NOMO-1 treated with dmso at 0.1 percent for 144 hours (cell line): ENCODE measurements at regions not wholly inside any gene's neighbourhood (a gene's known extent, or its start where the extent isn't known, plus 50 kb on each side); places are given as distances from the start of the nearest gene placed in this dataset.

Experiments used
- DNase-seq: peaks from one replicate; lab custom pipeline; 2025; ENCODE audit not compliant: unreplicated experiment; lab: John Stamatoyannopoulos, UW

DNA sequence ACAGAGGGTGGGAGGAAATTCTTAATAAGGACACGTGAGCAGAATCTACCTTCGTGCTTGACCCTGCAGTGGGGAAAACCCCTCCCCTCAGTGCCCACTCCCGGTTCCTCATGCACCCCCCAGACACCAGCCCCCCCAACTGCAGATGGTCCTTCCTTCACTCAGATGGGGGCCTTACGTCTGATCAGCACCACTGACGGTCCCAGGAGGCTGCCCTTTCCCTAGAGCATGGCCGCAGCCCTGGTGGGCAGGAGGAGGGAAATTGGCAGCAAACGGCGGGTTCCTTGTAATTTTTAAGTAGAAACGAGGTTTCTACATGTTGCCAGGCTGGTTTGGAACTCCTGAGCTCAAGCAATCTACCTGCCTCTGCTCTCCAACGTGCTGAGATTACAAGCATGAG lies 477.7 kb downstream of the TBC1D22A start:
- DNase-seq, result no peak

DNA sequence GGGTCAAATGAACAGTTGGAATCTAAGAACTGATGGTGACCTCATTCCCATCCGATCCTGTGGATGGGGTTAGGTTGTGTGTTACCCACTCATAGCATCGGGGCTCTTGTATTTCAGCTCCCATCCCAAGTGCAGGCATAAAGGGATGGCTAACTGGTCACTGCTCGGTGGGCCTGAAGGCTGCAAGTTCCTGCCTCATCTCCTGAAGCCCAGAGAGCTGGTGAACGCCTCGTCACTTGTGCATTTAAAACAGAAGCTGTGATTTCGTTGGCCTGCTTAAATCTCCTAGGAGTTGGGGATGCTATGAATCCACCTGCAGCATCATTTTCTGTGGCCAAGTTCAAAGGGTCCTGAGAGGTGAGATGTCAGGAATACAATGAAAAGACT lies 477.0 kb downstream of the TBC1D22A start:
- no peak for DNase-seq

DNA sequence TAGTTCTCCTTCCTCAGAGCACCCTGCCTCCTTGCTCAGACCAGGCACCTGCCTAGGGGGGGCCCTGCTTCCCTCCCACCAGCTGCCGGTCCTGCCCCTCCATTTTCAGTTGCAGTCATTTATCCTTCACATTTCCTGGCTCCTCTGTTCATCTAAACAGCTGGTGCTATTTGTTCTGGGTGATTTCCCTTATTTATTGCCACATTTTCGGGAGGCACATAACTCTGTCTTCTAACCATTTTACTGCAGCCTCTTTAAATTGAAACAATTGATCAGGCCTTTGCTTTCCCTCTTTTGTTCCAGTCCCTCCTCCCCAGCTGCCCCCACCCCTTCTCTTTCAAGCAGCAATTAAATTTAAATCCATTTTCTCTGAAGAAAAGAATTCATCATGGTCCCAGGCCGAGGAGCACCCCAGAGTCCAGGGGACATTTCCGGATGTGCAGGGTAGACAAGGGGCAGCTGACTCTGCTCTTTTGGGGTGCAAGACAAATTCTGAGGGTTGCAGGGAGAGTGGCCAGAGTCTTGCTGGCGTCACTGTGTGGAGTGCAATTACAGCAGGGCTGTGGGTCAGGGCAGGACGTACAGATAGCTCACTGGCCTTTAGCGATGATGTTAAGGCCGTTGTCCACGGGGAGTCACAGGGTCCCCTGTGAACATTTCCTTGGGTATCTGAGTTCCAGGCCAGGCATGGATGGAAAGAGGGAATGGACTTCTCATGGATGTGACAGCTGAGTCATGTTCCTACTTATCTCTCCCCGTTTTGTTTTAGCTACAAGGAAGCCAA lies 476.4 kb downstream of the TBC1D22A start:
- DNase-seq, result no peak

DNA sequence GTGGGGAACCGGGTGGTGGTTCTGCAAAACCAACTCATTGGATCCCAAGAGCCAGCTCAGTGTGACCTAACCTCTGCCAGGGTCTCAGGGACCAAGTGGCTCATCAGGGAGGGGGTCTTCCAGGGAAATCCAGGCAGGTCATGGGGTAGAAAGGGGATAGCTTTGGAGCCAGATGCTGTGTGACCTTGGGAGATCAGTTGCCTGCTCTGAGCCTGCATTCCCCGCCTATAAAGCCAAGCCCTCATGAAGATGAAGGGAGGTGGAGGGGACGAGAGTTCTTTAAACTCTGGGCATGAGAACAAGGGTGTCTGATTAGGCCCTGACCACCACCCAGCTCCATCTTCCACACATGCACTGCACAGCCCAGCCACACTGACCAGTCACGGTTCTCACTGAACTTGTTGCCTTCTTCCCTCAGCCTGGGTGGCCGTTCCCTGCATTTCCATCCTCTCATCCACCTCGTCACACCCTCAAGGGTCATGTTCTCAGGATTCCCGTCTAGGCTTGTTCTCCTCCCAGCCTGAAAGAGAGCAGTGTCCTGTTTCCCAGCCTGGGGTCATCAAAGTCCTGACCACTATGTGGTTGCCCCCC lies 475.5 kb downstream of the TBC1D22A start:
- DNase-seq, result no peak

DNA sequence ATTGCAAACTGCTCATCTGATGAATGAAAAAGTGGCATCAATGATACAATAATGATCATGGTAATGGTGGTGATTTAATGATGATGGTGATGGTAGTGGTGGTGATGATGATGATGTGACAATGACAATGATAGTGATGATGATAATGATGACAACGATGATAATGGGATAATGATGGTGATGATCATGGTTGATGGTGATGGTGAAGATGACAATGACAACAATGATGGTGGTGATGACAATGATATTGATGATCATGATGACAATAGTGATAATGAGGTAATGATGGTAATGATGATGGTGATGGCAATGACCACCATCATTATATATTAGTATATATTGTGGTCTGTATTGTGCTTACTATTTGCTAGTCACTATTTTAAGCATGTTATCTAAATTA lies 474.3 kb downstream of the TBC1D22A start:
- DNase-seq, result no peak

DNA sequence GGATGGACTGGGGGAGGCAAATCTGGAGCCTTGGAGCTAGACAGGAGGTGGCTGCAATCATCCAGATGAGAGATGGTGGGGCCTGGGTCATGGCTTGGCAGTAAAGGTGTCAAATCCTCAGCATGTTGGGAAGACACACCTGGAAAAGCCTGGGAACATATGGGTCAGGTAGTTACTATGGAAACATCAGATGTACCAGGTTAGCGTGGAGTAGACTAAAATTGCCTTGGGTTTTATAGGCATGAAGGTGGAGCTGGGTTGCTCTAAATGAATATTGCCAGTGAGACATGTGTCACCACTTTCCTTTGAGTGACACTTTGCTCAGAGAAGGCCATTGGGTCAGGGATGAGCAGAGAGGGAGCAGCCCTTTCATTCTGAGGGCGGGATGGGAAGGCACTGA lies 473.7 kb downstream of the TBC1D22A start:
- DNase-seq, result no peak

DNA sequence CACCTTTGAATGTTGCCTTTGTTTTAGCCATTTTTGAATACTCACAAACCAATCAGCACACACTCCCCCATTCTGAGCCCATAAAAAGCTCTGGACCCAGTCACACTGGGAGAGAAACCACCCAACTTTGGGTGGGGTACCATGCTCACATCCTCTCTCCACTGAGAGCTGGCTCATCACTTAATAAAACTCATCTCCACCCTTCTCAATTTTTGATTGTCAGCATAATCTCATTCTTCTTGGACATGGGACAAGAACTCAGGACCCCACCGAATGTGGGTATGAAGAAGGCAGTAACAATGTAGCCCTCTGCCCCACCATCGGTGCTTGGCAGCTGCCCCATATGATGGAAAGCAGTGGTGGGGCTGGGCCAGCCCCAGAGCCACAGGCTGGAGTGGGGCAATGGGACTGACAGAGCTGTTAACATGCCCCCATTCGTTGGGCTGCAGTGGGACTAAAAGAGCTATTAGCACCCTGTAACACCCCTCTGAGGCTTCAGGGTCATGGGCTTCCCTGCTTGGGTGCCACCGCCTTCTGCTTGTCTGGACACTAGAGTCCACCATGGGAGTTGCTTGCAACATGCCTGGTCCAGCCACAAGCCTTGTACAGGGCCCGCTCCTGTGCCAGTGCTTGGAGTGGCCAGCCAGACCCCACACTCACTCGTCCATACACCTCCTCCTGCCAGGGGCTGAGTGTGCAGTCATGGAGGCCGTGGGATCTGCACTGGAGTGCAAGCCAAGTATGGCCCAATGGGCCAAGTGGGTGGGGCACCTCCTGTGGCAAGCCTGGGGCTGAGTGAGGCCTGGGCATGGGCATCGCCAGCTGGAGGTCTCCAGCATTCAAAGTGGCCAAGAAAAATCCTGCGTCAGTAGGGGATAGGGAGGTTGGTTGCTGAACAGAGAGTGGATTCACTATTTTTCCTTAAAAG lies 471.1 kb downstream of the TBC1D22A start:
- DNase-seq, result no peak

DNA sequence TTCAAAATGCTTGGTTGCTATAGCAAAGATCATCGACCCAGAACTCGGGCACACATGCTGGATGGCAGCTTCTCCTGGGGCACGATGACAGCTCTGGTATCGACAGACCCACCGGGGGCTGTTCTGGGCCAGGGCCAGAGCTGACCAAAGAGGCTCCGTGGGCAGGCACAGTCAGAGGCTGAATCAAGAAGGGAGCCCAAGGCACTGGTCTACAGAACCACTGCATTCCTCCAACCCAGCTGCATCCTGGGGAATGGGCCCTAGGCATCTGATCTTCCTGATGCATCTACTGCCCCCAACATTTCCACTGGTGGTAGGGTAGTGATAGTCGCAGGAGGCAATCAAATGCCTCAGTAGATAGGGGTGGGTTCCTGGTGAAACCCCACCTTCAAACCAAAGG lies 470.3 kb downstream of the TBC1D22A start:
- DNase-seq, result no peak

DNA sequence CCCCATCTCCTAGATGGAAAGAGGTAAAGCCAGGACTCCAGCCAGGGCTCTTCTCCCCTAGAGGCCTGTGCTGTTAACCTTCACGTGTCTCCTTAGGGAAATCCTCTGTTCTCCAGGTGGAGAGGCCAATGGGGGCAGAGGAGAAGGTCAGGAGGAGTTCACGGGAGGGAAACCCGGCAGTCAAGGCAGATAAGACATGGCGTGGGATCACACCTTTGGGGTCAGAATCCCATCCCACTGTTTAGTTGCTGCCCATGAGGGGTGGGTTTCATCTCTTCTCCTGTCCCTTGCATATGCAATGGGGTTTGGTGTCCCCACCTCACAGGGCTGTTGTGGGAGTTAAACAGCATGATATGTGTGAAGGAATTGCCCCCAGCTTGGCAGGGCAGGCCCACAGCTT lies 469.7 kb downstream of the TBC1D22A start:
- no peak for DNase-seq

DNA sequence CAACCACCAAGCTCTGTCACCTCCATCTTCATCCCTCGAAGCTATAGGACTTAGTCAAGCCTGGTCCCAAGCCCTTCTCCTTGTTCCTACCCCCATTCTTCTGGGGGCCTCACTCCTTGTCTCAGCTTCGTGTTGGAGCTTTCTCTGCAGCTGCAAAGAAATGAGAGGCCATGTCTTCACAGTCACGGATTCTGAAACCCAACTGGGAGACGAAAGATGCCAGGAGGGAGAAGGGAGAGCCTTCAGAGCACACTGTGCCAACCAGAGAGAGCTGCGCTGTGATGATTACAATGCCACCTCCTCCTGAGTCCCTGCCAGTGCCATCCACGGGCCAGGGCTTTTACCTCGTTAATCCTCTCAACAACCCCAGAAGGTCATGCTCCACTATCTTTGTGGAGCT lies 469.3 kb downstream of the TBC1D22A start:
- no peak for DNase-seq

DNA sequence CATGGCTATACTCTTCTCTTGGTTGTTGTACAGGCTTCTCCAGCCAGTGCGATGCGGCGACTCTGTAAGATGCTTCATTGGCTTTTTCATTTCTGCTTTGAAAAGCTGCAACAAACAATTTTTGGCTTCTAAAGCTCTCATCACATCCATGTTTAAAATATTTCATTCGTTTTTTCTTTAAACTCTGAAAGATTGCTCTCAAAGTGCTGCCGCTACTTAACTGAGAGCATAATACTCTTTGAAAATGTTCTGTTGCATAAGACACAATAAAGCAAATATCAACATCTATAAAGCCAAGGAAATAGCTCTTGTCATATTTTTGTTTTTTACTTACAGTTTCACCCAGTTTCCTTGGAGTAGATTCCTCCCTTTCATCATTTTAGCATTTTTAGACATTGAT lies 468.3 kb downstream of the TBC1D22A start:
- no peak for DNase-seq

DNA sequence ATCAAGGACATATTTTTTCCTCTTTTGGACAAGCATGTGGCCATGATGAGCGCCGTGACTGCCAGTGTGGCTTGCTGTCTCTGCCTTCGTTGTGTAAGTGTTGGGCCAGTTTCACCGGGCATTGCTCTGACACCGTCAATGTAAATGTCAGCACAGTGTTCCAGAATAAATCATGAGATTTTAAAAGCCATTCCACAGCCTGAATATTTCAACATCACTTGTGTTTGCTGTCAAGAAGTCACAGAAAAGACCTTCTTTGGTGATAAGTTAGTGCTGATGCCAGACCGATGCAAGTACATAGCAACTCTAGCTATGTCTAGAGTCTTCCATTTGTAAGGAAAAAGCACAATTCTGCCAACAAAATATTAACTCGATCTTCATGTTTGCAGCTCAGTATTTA lies 467.8 kb downstream of the TBC1D22A start:
- DNase-seq, result no peak

DNA sequence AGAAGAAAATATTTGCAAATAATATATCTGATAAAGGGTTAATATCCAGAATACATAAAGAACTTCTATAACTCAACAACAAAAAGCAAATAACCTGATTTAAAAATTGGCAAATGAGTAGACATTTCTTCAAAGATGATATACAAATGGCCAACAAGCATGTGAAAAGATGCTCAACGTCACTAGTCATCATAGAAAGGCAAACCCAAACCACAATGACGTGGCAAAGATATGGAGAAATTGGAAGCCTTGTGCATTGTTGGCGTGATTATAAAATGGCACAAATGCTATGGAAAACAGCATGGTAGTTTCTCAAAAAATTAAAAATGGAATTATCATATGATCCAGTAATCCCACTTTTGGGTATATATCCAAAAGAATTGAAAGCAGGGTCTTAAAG lies 466.3 kb downstream of the TBC1D22A start:
- no peak for DNase-seq

DNA sequence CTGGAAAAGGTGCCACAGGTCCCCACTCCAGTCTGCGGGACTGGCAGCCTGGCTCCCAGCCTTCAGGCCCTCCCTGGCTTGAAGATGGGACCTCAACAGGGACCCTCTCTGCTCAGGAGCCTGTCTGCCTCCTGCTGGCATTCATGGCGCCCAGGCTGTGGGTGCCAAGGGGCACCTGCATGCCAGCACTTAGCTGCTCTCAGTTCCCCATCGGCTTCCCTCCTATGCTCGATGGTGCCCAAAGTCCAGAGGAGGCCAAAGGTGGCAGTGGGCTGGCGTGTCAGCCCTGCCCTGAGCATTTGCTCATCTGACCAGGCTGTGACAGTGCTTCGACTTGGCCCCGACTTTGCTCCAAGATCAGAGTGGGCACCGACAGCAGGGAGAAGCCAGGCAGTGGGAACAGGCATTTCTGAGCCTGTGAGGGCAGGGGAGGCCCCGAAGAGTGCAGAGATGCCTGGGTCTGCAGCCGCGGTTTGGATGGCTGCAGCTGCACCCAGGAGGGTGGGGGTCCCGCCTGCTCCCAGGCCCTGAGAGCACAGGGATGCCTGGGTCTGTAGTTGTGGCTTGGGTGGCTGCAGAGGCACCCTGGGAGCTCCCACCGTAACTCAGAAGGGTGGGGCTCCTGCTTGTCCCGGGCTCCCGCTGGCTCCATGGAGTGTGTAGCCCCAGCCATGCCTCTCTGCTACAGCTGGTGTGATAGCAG lies 463.6 kb downstream of the TBC1D22A start:
- no peak for DNase-seq

DNA sequence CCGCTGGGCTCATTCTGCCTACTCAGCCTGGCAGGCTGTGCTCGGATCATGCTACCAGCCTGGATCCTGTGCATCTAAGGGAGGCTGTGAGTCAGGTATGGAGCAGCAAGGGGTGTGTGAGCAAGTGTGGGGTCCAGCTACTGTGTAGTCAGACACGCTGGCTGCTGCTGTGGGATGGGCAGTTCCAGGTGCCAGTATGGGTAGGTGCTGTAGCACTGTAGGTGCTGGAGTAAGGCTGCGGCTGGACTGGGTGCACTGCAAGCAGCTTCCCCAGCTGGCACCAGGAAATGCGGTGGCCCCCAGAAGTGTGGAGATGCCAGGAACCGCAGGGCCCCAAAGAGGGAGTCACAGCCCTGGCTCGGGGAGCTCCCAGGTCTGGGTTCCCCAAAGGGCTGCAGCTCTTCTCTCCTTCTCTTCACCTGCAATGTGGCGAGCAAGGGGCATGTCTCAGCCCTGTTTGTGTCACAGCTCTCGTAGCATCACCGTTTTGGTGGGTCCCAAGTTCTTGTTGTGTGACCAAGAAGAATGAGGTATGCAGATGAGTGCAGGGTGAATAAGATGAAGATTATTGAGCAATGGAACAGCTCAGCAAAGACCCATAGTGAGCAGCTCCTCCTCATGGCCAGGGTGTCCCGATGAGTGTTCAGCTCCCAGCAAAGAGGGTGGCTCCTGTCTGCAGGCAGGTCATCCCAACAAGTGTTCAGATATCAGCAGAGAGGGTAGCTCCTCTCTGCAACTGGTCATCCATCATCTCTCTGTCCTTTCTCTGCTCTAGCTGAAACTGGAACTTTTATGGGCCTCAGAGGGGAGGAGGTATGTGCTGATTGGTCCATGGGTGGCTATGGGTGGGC lies 462.9 kb downstream of the TBC1D22A start:
- no peak for DNase-seq
